ENCODE measurements at regions not wholly inside any gene's neighbourhood (a gene's known extent, or its start where the extent isn't known, plus 50 kb on each side); places are given as distances from the start of the nearest gene placed in this dataset.

GRCh38 chr4:170729897-170730296, 640.1 kb upstream of the AADAT start:
- CTCF ChIA-PET, result no interaction called here
- H3K36me3 ChIP-seq (ENCODE audit: low read depth, low read length), result no peaks in the 10 kb centered on the region
- H3K27me3 ChIP-seq (ENCODE audit: low read length), result no peaks in the 10 kb centered on the region
- H2AFZ ChIP-seq (ENCODE audit: low read length), result no peak overlapping the region
- BruUV-seq (replicated peaks), result no TSS peak
- H3K79me2 ChIP-seq (ENCODE audit: low read length), result no peaks in the 10 kb centered on the region
- DNase-seq, result no peak
- H3K4me3 ChIP-seq (ENCODE audit: low read length), result no peak overlapping the region
- no peaks in the 10 kb centered on the region for H4K20me1 ChIP-seq (ENCODE audit: low read length)
- no peak for TF ChIP-seq EZH2phosphoT487 (IDR thresholded peaks at IDR 0.05; ENCODE audit: borderline replicate concordance, low read length)
- TF ChIP-seq EZH2 (IDR thresholded peaks at IDR 0.05; ENCODE audit: low read length, unreplicated experiment), result no peak
- no peak for TF ChIP-seq CTCF (conservative IDR thresholded peaks at IDR 0.05; ENCODE audit: low read depth, low read length)
- H3K9me3 ChIP-seq (ENCODE audit: low read length), result no peaks in the 10 kb centered on the region
- H3K9ac ChIP-seq (ENCODE audit: low read length), result no peak overlapping the region
- no peak overlapping the region for H3K4me2 ChIP-seq (ENCODE audit: low read length)
- ATAC-seq, result no peak
- no peak overlapping the region for H3K27ac ChIP-seq (ENCODE audit: low read length)
- no peaks in the 10 kb centered on the region for H3K4me1 ChIP-seq (ENCODE audit: insufficient read depth, low read length)
- H3K9me2 ChIP-seq (replicated peaks; ENCODE audit: low read length), result no peaks in the 10 kb centered on the region
- POLR2A ChIA-PET (ENCODE audit: unreplicated experiment), result no interaction called here
- no peaks in the 10 kb centered on the region for H3F3A ChIP-seq (ENCODE audit: low read length, unreplicated experiment)
- intact Hi-C loops (cut with micrococcal nuclease), result no loop called here

GRCh38 chr4:170729236-170729635, 639.5 kb upstream of the AADAT start:
- Histone ChIP-seq H3K36me3 (ENCODE audit: low read depth, low read length) (no peaks in the 10 kb centered on the region), H3K9me3 (ENCODE audit: low read length) (no peaks in the 10 kb centered on the region)
- ATAC-seq, result no peak

GRCh38 chr4:170724191-170724590, 634.4 kb upstream of the AADAT start:
- no peak overlapping the region for H2AFZ ChIP-seq (ENCODE audit: low read length)
- CTCF ChIA-PET, result no interaction called here

More at GRCh38 chr4:170729236-170729635, 639.5 kb upstream of the AADAT start:
- no peak for DNase-seq
- H3K4me3 ChIP-seq (ENCODE audit: low read length), result no peak overlapping the region
- no peak overlapping the region for H2AFZ ChIP-seq (ENCODE audit: low read length)
- intact Hi-C loops (cut with micrococcal nuclease), result no loop called here
- POLR2A ChIA-PET (ENCODE audit: unreplicated experiment), result no interaction called here
- H3K79me2 ChIP-seq (ENCODE audit: low read length), result no peaks in the 10 kb centered on the region
- H3F3A ChIP-seq (ENCODE audit: low read length, unreplicated experiment), result no peaks in the 10 kb centered on the region
- no peaks in the 10 kb centered on the region for H3K9me2 ChIP-seq (replicated peaks; ENCODE audit: low read length)
- no TSS peak for BruUV-seq (replicated peaks)
- no peak overlapping the region for H3K9ac ChIP-seq (ENCODE audit: low read length)
- no peaks in the 10 kb centered on the region for H4K20me1 ChIP-seq (ENCODE audit: low read length)
- no peak overlapping the region for H3K4me2 ChIP-seq (ENCODE audit: low read length)
- no peaks in the 10 kb centered on the region for H3K4me1 ChIP-seq (ENCODE audit: insufficient read depth, low read length)
- TF ChIP-seq EZH2phosphoT487 (IDR thresholded peaks at IDR 0.05; ENCODE audit: borderline replicate concordance, low read length), result no peak
- no peak for TF ChIP-seq EZH2 (IDR thresholded peaks at IDR 0.05; ENCODE audit: low read length, unreplicated experiment)
- TF ChIP-seq CTCF (conservative IDR thresholded peaks at IDR 0.05; ENCODE audit: low read depth, low read length), result no peak
- H3K27ac ChIP-seq (ENCODE audit: low read length), result no peak overlapping the region
- no peaks in the 10 kb centered on the region for H3K27me3 ChIP-seq (ENCODE audit: low read length)
- CTCF ChIA-PET, result no interaction called here

More at GRCh38 chr4:170724191-170724590, 634.4 kb upstream of the AADAT start:
- Histone ChIP-seq H3F3A (ENCODE audit: low read length, unreplicated experiment) (no peaks in the 10 kb centered on the region), H3K36me3 (ENCODE audit: low read depth, low read length) (no peaks in the 10 kb centered on the region), H3K9me2 (replicated peaks; ENCODE audit: low read length) (no peaks in the 10 kb centered on the region), H4K20me1 (ENCODE audit: low read length) (no peaks in the 10 kb centered on the region), H3K9me3 (ENCODE audit: low read length) (no peaks in the 10 kb centered on the region), H3K27me3 (ENCODE audit: low read length) (no peaks in the 10 kb centered on the region), H3K4me3 (ENCODE audit: low read length) (no peak overlapping the region), H3K4me1 (ENCODE audit: insufficient read depth, low read length) (no peaks in the 10 kb centered on the region), H3K79me2 (ENCODE audit: low read length) (no peaks in the 10 kb centered on the region), H3K27ac (ENCODE audit: low read length) (no peak overlapping the region), H3K9ac (ENCODE audit: low read length) (no peak overlapping the region), H3K4me2 (ENCODE audit: low read length) (no peak overlapping the region)
- DNase-seq, result no peak
- TF ChIP-seq EZH2 (IDR thresholded peaks at IDR 0.05; ENCODE audit: low read length, unreplicated experiment) (no peak), CTCF (conservative IDR thresholded peaks at IDR 0.05; ENCODE audit: low read depth, low read length) (no peak), EZH2phosphoT487 (IDR thresholded peaks at IDR 0.05; ENCODE audit: borderline replicate concordance, low read length) (no peak)
- BruUV-seq (replicated peaks), result no TSS peak
- ATAC-seq, result no peak
- intact Hi-C loops (cut with micrococcal nuclease), result no loop called here
- POLR2A ChIA-PET (ENCODE audit: unreplicated experiment), result no interaction called here
